GM18907 (cell line): ENCODE measurements at regions not wholly inside any gene's neighbourhood (a gene's known extent, or its start where the extent isn't known, plus 50 kb on each side); places are given as distances from the start of the nearest gene placed in this dataset.
"Not testable (repeated sequence)": the region's sequence is repeated elsewhere in the genome, so short reads cannot be mapped to it uniquely, and the experiment has no call there.

Source experiments
- ATAC-seq: cut with Tn5 transposase; IDR thresholded peaks from one replicate; pipeline ENCODE4 v1.9.1; 2021; ENCODE audit warnings: mild to moderate bottlenecking, moderate library complexity; ENCODE audit not compliant: unreplicated experiment

DNA sequence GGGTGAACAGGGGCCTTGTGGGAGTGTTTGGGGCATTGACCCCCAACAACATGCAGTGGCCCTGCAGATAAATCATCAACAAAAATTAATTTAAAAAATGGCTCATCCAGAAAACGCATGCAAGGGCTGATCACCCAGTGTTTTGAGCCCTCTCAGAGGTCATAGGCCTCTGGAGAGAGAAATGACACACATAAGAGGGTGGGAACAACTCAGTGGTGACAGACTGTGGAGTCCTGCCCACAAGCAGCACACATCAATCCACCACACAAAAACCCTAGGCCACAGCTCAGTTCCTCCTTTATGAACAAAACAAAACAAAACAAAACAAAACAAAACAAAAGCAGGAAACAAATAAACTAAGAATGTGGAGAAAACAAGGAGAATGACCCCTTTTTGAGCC is 351.7 kb upstream of the SPHKAP start:
- no peak for ATAC-seq

DNA sequence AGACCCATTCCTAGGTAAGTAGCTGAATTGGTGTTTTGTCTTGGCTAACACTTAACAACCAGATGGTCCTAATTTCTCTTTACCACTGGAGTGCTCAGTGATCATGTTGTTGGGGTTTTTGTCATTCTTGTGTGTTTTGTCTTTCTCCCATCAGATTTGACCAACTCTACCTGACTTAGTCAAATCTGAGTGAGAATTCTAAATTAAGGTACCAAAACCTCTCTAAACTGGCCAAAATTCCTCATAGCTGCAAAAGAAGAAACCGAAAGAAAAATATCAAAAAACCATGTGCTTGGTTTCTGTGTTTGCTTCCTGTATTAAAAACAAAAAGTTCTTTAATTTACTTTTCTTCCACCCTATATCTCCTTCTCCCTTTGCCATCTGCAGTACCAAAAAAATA is 350.7 kb upstream of the SPHKAP start:
- no peak for ATAC-seq

DNA sequence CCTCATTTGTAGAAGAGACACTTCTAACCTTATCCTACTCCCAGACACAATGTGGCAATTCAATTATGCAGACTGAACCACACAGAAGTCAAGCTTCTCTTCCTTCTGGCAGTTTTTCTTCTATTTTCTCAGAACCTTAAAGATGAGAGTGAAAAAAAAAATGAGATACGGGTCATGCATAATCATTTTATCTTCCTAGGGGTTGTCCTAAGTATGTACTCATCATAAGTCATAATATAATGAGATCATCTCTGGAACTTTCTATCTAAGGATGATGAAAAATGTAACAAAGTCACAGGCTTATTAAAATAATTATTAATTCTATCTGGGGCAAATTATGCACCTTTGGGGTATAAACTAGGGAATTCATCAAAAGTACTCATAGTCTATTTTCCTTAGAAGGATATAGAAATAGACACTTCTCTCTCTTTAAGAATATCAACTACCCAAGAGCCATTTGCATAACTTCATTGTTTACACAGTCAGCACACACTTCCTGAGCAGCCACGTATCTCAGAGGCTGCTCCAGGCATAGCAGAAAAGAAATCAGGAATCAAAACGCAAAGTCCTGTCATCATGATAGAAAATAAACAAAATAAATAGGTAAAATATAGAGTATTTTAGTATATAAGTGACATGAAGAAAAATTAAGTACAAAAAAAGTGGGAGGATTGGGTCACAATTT is 345.9 kb upstream of the SPHKAP start:
- ATAC-seq: no peak

DNA sequence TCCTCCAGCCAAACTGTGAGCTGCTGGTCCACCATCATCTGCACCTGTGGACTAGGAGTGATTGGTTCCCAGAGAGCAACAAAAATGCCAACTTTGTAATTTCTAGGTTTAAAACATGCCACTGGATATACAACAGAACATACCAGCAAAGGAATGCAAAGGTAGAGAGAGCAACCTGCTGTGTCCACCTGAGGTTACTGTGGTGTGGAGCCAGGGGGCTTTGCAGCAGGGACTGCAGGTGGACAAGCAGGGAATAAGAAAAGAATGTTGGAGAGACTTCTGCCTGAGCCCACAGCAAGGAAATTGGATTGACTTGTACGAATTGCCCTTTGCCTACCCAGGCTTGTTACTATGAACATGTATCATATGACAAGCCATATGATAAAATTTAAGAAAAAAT is 345.2 kb upstream of the SPHKAP start:
- no peak for ATAC-seq

- ATAC-seq: no peak
These were observed 341.5 kb upstream of the SPHKAP start for GRCh38 chr2:228522977-228523376.

- ATAC-seq: no peak
These were observed 340.8 kb upstream of the SPHKAP start for GRCh38 chr2:228522276-228522675.

DNA sequence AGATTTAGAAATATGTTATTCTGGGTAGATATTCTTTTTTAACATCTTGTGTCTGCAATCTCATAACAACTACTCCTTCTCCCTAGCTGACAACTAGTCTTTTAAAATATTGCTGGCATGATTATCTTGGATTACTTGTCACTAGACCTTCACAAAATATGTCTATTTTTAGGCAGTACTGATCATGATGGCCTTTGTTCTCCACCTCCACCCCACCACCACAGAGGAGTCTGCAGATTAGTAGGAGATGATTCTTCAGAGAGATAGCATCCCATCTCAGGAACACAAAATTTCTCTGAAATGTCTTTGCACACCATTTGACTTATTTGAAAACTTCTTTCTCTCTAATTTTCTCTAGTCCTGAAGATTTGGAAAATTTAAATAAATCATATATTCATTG is 338.1 kb upstream of the SPHKAP start:
- ATAC-seq: no peak

- no peak for ATAC-seq
These were observed 334.5 kb upstream of the SPHKAP start for GRCh38 chr2:228516019-228516418.

GRCh38 chr2:228513480-228513879 is 332.0 kb upstream of the SPHKAP start:
- not testable (repeated sequence) for ATAC-seq

DNA sequence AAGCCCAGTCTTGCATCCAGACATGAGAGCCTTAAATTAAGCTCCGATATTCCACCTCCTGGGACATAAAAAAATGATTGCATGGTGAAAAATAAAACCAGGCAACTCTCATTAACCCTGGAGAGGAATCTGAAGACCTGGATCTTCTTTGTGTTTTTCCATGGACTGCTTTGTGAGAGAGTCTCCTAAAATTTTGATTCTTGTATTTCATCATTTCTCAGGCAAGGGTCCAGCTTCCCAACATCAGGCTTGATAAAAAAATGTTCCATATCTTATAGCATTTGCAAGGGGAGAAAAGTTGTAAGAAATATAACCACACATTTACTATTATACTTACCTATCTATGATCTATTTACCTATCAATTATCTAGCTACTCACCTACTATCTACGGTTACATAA is 327.5 kb upstream of the SPHKAP start:
- ATAC-seq: no peak

DNA sequence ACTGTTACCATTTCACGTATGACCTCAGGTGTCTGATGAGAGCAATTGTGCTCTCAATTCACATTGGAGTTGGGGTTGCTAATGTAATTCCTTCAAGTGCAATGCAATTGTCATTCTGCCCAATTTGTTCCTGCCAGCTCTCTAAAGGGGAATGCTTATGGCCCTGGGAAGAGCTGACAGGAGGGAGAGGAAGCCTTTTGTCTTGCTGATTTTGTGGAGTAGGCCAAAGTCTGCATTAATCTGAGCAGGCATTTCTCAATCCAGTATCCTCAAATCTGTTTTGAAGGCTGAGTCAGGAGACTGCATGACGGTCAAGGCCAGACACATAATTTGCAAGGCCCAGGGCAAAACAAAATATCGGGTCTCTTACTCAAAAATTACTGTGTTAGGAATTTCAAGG is 326.4 kb upstream of the SPHKAP start:
- no peak for ATAC-seq

DNA sequence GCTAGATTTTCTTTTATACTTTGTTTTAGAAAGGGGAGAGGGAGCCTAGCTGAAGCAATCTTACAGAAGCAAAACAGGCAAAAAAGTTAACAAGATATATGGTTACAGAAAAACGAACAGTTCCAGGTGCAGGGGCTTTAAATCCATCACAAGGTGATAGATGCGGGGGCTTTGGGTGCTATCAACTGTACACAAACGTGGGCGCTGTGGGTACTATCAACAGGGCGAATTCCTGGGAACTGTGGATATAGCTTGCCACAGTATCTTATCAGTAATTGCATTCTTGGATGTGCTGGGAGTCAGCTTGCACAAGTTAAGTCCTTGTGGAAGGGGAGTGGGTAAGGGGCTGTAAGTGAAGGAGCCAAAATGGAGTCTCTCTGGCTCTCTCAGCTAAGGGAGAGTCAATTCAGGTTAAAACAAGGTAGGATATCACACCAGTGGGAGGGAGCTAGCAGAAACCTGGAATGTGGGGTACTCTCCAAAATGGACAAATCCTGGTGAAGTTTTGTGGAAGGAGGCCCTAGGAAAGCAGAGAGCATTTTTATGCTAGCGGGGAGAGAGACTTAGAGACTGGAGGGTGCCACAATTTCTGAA is 325.8 kb upstream of the SPHKAP start:
- ATAC-seq: no peak

GRCh38 chr2:228503731-228504130 is 322.2 kb upstream of the SPHKAP start:
- ATAC-seq: no peak

DNA sequence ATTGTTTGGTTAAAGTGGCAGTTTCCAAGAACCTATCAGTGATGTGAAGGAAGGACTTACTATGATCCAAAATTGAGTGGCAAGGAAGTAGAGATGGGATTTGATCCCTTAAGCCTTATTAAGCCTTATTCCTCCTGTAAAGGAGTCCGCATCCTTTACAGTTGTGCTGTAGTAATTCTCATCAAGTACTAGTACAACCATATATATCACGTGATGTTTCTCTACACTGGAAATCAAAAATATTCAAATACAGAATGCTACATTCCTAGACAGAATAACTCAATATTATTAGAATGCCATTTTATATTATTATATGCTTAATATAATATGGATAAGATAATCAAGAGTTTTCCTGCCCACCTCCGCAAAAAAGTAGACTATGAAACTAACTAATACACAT is 312.4 kb upstream of the SPHKAP start:
- ATAC-seq: no peak

- no peak for ATAC-seq
These were observed 297.5 kb upstream of the SPHKAP start for GRCh38 chr2:228479014-228479413.

GRCh38 chr2:228474466-228474865 is 293.0 kb upstream of the SPHKAP start:
- no peak for ATAC-seq

GRCh38 chr2:228469721-228470120 is 288.2 kb upstream of the SPHKAP start:
- ATAC-seq: no peak

DNA sequence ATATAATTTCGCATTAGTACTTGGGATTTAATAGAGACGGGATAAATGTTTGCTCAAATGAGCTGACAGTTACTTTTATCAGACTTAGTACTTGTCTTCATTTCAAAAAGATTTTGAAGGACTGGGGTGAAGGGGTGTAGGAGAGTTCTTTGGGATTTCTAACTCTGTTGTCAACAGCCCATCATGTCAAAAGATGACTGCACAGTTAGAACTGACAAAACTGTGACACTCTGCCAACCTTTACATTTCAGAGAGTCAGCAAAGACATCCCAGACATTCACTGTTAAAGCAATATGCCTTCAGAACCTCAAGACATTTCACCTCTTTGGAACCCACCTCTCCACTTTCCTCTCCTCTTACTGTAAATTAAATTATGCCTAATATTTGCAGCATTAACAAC is 285.4 kb upstream of the SPHKAP start:
- no peak for ATAC-seq

DNA sequence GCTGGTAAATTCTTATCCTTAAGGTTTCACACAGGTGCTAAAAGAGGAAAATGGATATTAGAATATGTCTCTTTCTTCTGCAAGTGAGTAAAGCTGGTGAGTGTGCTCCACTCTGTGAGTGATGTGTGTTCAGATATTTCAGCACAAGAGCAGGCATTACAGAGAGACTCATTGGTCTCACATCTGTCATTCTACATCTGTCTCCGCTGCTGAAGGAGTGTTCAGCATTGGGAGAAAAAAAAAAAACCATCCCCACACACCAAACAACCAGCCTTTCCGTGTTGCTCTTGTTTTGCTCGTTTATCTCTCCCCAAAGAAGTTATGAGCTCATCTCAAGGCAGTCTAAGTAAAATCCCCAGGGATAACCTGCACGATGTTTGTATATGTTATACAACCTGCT is 283.9 kb upstream of the SPHKAP start:
- ATAC-seq: no peak

DNA sequence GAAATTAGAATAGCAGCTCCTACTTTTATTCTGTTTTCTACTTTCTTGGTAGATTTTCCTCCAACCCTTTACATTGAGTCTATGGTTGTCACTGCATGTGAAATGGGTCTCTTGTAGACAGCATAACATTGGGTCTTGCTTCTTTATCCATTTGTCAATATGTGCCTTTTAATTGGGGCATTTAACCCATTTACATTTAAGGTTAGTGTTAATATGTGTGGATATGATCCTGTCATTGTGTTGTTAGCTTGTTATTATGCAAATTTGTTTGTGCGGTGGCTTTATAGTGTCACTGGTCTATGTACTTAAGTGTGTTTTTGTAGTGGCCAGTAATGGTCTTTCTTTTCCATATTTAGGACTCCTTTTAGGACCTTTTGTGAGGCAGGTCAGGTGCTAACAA is 276.9 kb upstream of the SPHKAP start:
- ATAC-seq: no peak

GRCh38 chr2:228447266-228447915 is 265.9 kb upstream of the SPHKAP start:
- ATAC-seq: no peak

DNA sequence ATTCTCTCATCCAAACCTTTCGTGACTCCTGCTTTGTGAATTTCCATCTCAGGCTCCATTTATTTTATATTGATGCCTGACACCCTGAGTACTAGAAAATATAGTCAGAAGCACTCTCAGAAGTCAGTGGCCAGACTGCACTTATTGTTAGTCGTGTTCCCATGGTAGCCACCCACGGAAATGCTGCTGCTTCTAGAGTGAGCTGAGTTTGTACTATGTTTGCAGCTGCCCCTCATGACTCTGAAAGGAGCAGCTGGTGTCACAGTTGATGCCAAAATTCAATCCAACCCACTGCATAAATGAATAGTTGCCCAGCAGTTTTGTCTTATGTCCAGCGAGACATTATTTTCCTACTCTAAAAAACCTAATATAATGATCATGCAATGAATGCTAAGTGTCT is 265.2 kb upstream of the SPHKAP start:
- ATAC-seq: no peak

- ATAC-seq: no peak
These were observed 262.7 kb upstream of the SPHKAP start for GRCh38 chr2:228444161-228444560.
